ENCODE measurements at regions not wholly inside any gene's neighbourhood (a gene's known extent, or its start where the extent isn't known, plus 50 kb on each side); places are given as distances from the start of the nearest gene placed in this dataset.

GRCh38 chr14:22164616-22165015, 424.4 kb downstream of the DAD1 start:
- ATAC-seq = no peak
- Histone ChIP-seq H3K36me3 (no peaks in the 10 kb centered on the region), H3K9me3 (no peaks in the 10 kb centered on the region), H3K27me3 (no peaks in the 10 kb centered on the region), H3K4me1 (no peaks in the 10 kb centered on the region), H3K27ac (no peak overlapping the region), H3K4me3 (no peak overlapping the region)
- no peak for DNase-seq
- intact Hi-C loops (cut with DNase I) = no loop called here
- TF ChIP-seq POLR2A (IDR thresholded peaks at IDR 0.05) (no peak), CTCF (IDR thresholded peaks at IDR 0.05) (no peak)
- 45% methylated on average over 3 of the region's 3 CpGs for WGBS (ENCODE audit: insufficient coverage, low coverage, low lambda C conversion rate, missing lambda C conversion rate)

- no peak for DNase-seq
- peak in 1 of 4 donors; percentile 64 for ATAC-seq
- no peaks in the 10 kb centered on the region for H3K36me3 ChIP-seq
- no peaks in the 10 kb centered on the region for H3K27me3 ChIP-seq
- TF ChIP-seq POLR2A (IDR thresholded peaks at IDR 0.05) (no peak), CTCF (IDR thresholded peaks at IDR 0.05) (peak in 1 of 4 donors; percentile 30)
- H3K27ac ChIP-seq = no peak overlapping the region
- no peak overlapping the region for H3K4me3 ChIP-seq
- intact Hi-C loops (cut with DNase I) = no loop called here
- no peaks in the 10 kb centered on the region for H3K9me3 ChIP-seq
- H3K4me1 ChIP-seq = no peaks in the 10 kb centered on the region
Observed at GRCh38 chr14:22163051-22163450, 426.0 kb downstream of the DAD1 start.

- no peak overlapping the region for H3K27ac ChIP-seq
- H3K36me3 ChIP-seq = no peaks in the 10 kb centered on the region
- DNase-seq = no peak
- TF ChIP-seq CTCF (IDR thresholded peaks at IDR 0.05) (no peak), POLR2A (IDR thresholded peaks at IDR 0.05) (no peak)
- H3K4me1 ChIP-seq = no peaks in the 10 kb centered on the region
- WGBS (ENCODE audit: insufficient coverage, low coverage, low lambda C conversion rate, missing lambda C conversion rate) = 51% methylated on average over 2 of the region's 2 CpGs
- ATAC-seq = no peak
- no peaks in the 10 kb centered on the region for H3K9me3 ChIP-seq
- H3K27me3 ChIP-seq = no peaks in the 10 kb centered on the region
- no peak overlapping the region for H3K4me3 ChIP-seq
- intact Hi-C loops (cut with DNase I) = no loop called here
Observed at GRCh38 chr14:22159957-22160356, 429.1 kb downstream of the DAD1 start.

- Histone ChIP-seq H3K9me3 (no peaks in the 10 kb centered on the region), H3K27ac (no peak overlapping the region), H3K36me3 (no peaks in the 10 kb centered on the region), H3K4me3 (no peak overlapping the region), H3K27me3 (no peaks in the 10 kb centered on the region), H3K4me1 (no peaks in the 10 kb centered on the region)
- DNase-seq (no peak), ATAC-seq (no peak)
- WGBS (ENCODE audit: insufficient coverage, low coverage, low lambda C conversion rate, missing lambda C conversion rate) = 33% methylated on average over 3 of the region's 3 CpGs
- intact Hi-C loops (cut with DNase I) = no loop called here
- TF ChIP-seq POLR2A (IDR thresholded peaks at IDR 0.05) = no peak
- TF ChIP-seq CTCF (IDR thresholded peaks at IDR 0.05) = no peak
Observed at GRCh38 chr14:22159099-22159498, 429.9 kb downstream of the DAD1 start.

GRCh38 chr14:22158560-22158959, 430.5 kb downstream of the DAD1 start:
- TF ChIP-seq POLR2A (IDR thresholded peaks at IDR 0.05) (no peak), CTCF (IDR thresholded peaks at IDR 0.05) (no peak)
- no peak for DNase-seq
- H3K4me1 ChIP-seq = no peaks in the 10 kb centered on the region
- 58% methylated on average over 1 of the region's 1 CpG for WGBS (ENCODE audit: insufficient coverage, low coverage, low lambda C conversion rate, missing lambda C conversion rate)
- H3K36me3 ChIP-seq = no peaks in the 10 kb centered on the region
- H3K27ac ChIP-seq = no peak overlapping the region
- intact Hi-C loops (cut with DNase I) = no loop called here
- no peaks in the 10 kb centered on the region for H3K9me3 ChIP-seq
- ATAC-seq = no peak
- no peaks in the 10 kb centered on the region for H3K27me3 ChIP-seq
- H3K4me3 ChIP-seq = no peak overlapping the region
